ENCODE measurements at regions not wholly inside any gene's neighbourhood (a gene's known extent, or its start where the extent isn't known, plus 50 kb on each side); places are given as distances from the start of the nearest gene placed in this dataset.
"Not testable (repeated sequence)": the region's sequence is repeated elsewhere in the genome, so short reads cannot be mapped to it uniquely, and the experiment has no call there.

- no peak for DNase-seq (ENCODE audit: low spot score)
These were observed 60.4 kb upstream of the PDHA2 start for GRCh38 chr4:95779447-95779846.

DNA sequence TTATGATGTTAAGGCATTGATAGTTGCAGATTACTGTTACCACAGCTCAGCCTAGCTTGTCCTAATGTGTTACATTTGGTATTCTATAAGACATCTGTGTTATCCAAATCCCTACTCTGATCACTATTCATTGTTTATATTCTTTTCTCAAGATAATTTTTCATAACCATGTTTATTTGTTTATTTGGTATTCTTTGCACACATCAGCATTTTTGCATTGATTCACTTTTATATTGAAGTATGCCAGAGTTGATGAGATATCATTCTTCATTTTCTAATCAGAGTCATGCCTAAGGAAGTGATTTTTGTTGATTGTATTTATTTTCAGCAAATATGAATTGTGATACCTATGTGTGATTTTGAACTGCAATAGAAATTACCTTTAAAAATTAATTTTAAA is 61.2 kb upstream of the PDHA2 start:
- DNase-seq (ENCODE audit: low spot score): no peak

GRCh38 chr4:95770605-95771004 is 69.3 kb upstream of the PDHA2 start:
- not testable (repeated sequence) for DNase-seq (ENCODE audit: low spot score)

DNA sequence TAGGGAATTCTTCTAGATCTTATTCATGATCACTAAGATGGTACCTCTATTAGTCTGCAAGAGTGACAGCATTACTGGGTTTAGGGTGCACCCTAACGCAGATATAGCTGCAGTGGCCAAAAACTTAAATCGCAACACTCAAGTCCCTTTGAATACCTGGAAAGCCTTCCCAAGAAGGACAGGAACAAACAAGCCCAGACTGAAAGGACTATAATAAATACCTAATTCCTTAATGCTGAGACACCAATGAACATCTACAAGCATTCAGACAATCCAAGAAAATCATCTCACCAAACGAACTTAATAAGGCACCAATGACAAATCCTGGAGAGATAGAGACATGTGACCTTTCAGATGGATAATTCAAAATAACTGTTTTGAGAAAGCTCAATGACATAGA is 74.9 kb upstream of the PDHA2 start:
- no peak for DNase-seq (ENCODE audit: low spot score)

GRCh38 chr4:95761871-95762270 is 78.0 kb upstream of the PDHA2 start:
- DNase-seq (ENCODE audit: low spot score): no peak

DNA sequence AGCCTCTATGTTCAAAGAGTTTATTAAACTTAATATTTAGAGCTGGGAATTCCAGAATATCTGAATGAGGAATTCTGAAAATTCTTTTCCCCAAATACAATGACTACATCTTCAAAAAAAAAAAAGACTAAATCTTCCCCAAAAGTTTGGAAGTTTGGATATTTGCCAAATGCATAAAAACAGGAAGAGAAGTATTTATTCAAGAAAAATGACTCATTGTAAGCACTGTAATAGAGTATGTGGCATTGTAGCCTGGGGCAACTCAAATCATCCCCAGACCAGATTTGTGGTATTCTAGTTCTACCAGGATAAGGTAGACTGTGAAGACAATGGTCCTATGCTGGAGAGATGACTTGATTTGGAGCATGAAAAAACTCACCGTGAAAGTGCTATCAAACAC is 78.5 kb upstream of the PDHA2 start:
- DNase-seq (ENCODE audit: low spot score): no peak

DNA sequence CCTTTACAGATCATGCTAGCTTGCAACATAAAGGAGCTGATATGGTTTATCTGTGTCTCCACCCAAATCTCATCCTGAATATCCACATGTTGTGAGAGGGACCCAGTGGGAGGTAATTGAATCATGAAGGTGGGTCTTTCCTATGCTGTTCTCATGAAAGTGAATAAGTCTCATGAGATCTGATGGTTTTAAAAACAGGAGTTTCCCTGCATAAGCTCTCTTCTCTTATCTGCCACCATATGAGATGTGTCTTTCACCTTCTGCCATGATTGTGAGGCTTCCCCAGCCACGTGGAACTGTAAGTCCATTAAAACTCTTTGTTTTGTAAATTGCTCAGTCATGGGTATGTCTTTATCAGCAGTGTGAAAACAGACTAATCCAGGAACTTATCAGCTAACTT is 79.2 kb upstream of the PDHA2 start:
- DNase-seq (ENCODE audit: low spot score): not testable (repeated sequence)

- DNase-seq (ENCODE audit: low spot score): no peak
These were observed 81.9 kb upstream of the PDHA2 start for GRCh38 chr4:95758001-95758400.

DNA sequence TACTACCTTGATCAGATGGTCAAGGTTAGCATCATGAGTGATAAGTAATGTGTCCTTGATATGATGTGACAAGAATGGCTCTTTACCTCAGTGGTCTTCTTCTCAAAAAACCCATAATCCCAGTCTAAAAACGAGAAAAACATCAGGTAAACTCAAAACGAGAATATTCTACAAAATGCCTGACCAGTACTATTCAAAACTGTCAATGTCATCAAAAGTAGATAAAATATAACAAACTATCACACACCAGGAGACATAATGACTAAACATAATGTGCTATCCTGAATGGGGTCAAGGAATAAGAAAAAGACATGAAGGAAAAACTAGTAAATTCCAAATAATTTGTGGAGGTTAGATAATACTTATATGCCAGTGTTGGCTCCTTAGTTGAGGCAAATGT is 85.2 kb upstream of the PDHA2 start:
- DNase-seq (ENCODE audit: low spot score): no peak

GRCh38 chr4:95749204-95749603 is 90.7 kb upstream of the PDHA2 start:
- no peak for DNase-seq (ENCODE audit: low spot score)

DNA sequence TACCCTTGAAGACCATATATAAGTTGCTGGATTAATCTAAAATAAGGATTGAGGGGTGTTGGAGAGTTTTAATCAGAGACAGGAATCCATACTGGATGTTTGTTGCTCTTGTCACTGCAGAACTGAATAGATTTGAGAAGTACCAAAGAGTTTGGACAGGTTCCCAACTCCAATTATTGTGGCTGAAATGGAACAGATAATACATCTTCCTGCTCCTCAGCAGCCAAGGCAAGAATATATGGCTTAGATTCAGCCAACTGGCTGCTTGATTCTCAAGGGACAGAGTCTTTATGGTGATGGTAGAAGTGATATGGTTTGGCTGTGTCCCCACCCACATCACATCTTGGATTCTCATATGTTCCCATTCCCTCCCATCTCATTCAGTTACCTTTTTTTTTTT is 97.0 kb upstream of the PDHA2 start:
- no peak for DNase-seq (ENCODE audit: low spot score)

DNA sequence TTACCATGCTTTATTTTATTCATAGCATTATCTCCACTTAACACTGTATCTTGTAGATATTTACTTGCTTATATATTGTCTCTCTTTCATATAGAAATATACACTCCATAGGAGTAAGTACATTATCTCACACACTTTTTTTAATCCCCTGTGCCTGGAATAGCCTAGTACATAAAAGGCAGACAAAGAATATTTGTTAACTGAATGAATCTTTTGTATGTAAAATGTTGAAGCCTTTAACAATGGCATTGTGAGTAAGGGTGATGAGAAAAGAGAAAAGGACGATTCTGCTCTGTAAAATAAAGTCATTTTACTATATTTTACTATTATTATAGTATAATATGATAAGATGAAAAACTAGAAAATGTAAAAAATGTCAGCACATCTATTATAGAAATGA is 97.7 kb upstream of the PDHA2 start:
- DNase-seq (ENCODE audit: low spot score): no peak

DNA sequence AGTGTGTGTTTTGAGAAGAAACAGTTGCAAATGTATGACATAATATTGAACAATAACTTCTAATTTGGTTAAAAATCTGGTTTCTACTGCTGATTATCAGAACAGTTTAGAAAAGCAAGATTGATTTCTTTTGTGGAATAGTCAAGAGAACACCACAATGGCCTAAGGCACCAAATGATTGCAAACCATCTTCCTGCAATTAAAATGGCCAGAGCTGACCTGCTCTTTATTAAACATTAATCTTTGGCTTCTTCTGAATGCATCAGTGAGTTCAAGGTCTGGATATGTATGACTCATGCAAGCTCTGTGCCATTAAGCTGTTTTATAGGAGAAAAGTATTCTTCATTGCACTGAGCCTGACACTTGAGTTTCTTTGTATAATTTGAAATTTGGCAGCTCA is 107.8 kb upstream of the PDHA2 start:
- DNase-seq (ENCODE audit: low spot score): peak; percentile 31

GRCh38 chr4:95729596-95729995 is 110.3 kb upstream of the PDHA2 start:
- DNase-seq (ENCODE audit: low spot score): no peak

DNA sequence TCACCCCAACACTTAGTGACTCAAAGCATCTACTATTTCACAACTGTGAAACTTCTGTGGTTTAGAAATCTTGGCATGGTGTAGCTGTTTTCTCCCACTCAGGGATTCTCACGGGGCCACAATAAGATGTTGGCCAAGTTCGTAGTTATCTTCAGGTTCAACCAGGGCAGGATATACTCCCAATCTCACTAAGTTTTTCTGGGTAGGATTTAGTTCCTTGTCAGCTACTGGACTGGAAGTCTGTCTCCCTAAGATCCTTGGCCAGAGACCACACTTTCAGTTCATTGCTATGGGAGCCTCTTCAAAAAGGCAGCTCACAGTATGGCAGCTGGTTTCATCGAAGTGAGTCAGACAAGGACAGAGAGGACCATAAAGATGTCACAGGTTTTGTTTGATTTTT is 111.7 kb upstream of the PDHA2 start:
- DNase-seq (ENCODE audit: low spot score): no peak

- DNase-seq (ENCODE audit: low spot score): no peak
These were observed 124.1 kb upstream of the PDHA2 start for GRCh38 chr4:95715830-95716229.

DNA sequence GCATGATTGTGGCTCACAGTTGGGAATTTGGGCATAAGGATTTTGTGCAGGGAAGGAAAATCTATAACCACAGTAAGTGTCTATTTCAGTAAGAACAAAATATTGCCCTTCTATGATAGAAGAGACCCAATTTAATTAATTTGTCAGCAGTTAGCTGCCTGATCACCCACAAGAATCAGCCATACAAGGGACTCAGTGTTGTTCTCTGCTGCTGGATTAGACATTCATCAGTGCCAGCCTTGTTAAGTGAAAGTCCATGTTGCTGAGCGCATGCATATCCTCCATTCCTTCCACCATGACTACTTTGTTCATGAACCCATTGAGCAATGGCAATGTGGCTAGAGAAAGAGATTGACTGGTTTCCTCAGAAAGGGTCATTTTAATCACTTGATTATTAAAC is 125.3 kb upstream of the PDHA2 start:
- no peak for DNase-seq (ENCODE audit: low spot score)

GRCh38 chr4:95705323-95705722 is 134.6 kb upstream of the PDHA2 start:
- DNase-seq (ENCODE audit: low spot score): no peak

DNA sequence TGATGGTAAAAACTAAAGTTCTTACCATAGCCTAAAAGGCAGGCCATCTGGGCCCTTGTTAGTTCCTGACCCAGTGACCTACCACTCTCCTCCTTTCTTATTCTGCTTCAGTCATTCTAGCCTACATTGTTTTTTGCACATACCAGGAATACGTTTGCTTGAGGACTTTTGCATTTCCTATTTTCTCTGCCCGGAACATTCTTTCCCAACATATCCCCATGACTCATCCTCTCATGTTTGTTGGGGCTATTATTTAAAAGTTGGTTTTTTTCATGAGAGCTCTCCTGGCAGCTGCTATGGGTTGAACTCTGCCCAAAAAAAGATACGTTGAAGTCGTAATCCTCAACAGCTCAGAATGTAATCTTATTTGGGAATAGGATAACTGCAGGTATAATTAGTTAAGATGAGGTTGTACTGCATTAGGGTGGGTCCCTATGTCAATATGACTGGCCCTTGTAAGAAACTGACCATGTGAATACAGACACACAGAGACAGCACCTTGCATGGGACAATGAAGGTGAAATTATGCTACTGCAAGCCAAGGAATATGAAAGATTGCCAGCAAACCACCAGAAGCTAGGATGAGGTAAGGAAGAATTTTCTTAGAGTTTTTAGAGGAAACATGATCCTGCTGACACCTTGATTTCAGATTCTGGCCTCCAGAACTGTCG is 138.3 kb upstream of the PDHA2 start:
- no peak for DNase-seq (ENCODE audit: low spot score)

DNA sequence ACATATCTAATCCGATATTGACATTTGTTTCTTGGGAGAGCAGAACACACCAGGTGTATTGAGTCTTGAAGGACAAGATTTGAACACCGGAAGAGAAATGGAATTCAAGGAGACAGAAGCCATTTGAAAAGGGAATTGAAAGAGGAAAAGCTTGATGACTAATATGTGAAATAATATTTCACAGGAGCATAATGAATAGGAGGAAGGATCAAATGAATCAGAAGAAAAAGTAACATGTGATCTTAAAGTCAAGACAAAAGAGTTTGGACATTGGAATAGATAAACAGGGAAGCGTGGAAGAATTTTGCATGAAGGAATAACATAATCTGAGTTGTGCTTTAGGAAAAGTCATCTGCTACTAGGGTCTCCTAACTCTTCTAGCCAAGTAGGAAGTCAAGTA is 145.5 kb upstream of the PDHA2 start:
- no peak for DNase-seq (ENCODE audit: low spot score)

DNA sequence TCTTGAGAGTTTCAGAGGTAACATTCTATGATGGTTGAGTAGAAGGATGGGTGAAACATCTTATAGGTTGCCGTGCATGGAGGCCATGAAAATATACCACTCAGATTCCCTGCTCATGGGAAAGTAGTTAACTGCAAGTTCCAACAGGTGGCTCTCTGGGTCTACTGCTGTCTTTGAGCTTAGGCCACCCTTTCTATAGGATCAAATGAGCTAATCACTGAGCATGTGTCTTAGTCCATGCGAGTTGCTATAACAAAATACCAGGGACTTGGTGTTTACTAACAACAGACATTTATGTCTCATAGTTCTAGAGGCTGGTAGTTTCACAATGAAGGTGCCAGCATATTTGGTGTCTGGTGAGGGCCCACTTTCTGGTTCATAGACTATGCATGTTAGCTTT is 144.8 kb upstream of the UNC5C start:
- peak; percentile 44 for DNase-seq (ENCODE audit: low spot score)

DNA sequence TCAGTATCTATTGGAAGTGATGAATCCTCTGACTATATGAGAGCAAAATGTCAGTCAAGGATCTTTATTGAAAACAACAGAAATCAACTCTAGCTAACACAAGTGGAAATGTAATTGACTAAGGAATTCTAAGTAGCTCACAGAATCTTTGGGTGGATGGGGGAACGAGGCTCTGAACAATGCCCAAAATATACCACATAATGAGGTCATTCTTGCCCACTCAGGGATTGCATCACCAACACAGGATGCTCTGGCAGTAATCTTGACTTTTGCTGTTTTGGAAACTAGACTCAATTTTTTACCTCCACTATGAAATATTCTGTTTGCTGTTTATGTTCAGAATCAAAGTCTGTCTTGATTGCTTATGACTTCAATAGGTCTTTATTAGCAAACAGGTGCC is 127.4 kb upstream of the UNC5C start:
- DNase-seq (ENCODE audit: low spot score): no peak

DNA sequence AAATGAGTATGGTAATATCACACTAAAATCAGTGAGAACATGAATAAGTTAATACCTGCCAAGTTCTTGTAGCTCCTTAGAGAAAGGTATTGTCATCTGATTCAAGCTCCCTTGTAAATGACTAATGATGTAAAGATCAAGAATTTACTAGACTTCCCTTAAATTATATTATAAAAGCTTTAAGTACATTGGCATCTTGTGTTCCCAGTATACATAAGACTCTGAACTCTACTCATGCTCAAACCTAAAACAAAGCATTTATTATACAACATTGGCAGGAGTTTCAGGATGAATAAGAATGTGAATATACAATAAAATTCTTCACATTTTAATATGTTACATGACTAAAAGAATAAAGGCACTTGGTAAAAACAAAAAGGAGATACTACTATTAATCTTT is 126.8 kb upstream of the UNC5C start:
- DNase-seq (ENCODE audit: low spot score): no peak

GRCh38 chr4:95674521-95674981 is 125.8 kb upstream of the UNC5C start:
- DNase-seq (ENCODE audit: low spot score): no peak

Measured in HT-29 (cell line).